ENCODE measurements at regions not wholly inside any gene's neighbourhood (a gene's known extent, or its start where the extent isn't known, plus 50 kb on each side); places are given as distances from the start of the nearest gene placed in this dataset.

DNA sequence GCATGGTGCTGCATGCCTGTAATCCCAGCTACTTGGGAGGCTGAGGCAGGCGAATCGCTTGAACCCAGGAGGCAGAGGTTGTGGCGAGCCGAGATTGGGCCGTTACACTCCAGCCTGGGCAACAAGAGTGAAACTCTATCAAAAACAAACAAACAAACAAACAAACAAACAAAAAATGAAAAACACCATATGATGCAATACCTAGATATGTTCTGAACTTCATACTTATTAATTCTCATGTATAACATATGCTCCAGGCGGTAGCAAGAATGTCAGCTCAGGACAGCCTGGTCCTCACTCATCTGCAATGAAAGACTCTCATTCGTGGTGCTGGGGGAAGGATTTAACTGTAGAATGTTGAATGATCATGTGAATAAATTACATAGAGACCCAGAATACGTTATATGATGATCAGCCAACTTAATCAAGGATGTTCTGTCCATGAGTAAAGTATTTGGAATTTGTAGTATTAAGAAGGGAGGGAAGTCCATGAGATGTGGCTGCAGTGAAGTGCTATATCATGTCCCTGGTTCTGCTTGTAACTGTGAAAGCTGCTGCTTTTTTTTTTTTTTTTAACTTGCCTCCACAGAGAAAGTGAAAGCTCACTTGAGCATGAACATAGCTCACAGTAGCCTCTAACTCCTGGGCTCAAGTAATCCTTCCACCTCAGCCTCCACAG is 206.8 kb downstream of the UQCRFS1 start:
- no peaks in the 10 kb centered on the region for H3K4me1 ChIP-seq
- no peak for DNase-seq
- 68% methylated on average over 8 of the region's 8 CpGs for WGBS (ENCODE audit: insufficient coverage, low coverage, low lambda C conversion rate, missing lambda C conversion rate)
- no peak for ATAC-seq
- no peak overlapping the region for H3K27ac ChIP-seq
- TF ChIP-seq, protein P1, sequence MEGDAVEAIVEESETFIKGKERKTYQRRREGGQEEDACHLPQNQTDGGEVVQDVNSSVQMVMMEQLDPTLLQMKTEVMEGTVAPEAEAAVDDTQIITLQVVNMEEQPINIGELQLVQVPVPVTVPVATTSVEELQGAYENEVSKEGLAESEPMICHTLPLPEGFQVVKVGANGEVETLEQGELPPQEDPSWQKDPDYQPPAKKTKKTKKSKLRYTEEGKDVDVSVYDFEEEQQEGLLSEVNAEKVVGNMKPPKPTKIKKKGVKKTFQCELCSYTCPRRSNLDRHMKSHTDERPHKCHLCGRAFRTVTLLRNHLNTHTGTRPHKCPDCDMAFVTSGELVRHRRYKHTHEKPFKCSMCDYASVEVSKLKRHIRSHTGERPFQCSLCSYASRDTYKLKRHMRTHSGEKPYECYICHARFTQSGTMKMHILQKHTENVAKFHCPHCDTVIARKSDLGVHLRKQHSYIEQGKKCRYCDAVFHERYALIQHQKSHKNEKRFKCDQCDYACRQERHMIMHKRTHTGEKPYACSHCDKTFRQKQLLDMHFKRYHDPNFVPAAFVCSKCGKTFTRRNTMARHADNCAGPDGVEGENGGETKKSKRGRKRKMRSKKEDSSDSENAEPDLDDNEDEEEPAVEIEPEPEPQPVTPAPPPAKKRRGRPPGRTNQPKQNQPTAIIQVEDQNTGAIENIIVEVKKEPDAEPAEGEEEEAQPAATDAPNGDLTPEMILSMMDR (IDR thresholded peaks at IDR 0.05) = no peak
- no peak for TF ChIP-seq POLR2A (IDR thresholded peaks at IDR 0.05)
- H3K36me3 ChIP-seq = no peaks in the 10 kb centered on the region
- H3K9me3 ChIP-seq = no peaks in the 10 kb centered on the region
- no peaks in the 10 kb centered on the region for H3K27me3 ChIP-seq
- no peak overlapping the region for H3K4me3 ChIP-seq
- intact Hi-C loops (cut with DNase I) = no loop called here

GRCh38 chr19:29004796-29005195 is 208.2 kb downstream of the UQCRFS1 start:
- no peak overlapping the region for H3K4me3 ChIP-seq
- intact Hi-C loops (cut with DNase I) = no loop called here
- TF ChIP-seq POLR2A (IDR thresholded peaks at IDR 0.05) = no peak
- TF ChIP-seq, protein P1 (IDR thresholded peaks at IDR 0.05) = no peak
- no peak for DNase-seq
- no peaks in the 10 kb centered on the region for H3K4me1 ChIP-seq
- no peaks in the 10 kb centered on the region for H3K9me3 ChIP-seq
- ATAC-seq = no peak
- WGBS (ENCODE audit: insufficient coverage, low coverage, low lambda C conversion rate, missing lambda C conversion rate) = 88% methylated on average over 6 of the region's 7 CpGs
- H3K36me3 ChIP-seq = no peaks in the 10 kb centered on the region
- no peak overlapping the region for H3K27ac ChIP-seq
- H3K27me3 ChIP-seq = no peaks in the 10 kb centered on the region

DNA sequence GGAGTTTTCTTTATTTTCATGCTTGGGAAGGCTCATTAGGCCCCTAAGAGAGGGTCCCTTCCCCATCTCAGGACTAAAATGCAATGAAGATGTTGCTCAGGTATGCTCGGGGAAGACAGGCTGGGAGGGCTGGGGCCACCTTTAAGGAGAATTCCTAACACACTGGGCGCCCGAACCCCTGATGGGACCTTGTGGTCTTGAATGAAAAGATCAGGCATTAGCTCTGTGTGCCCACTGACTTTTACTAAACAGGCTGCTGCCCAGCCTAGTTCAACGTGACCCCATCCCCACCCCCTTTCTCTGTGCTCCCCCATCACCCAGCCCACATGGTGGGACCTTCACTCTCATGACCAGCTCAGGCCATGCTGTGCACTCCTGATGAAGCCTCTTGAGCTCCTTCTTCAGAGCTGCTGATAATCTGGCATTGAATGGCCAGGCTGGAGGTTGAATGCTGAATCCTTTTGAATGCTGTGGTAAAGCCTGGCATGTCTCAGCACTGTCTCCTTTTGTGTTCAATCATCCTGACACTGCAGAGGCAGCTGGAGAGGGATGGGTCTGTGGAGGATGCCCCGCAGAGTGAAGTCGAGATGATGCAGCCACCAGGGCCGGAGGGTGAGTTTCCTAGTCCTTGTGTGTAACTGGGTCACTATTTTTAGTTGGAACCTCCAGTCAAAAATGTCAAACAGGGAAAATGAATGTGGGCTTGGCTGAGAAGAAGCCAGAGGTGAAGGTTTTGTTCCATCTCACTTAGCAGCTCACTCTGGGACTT is 209.1 kb downstream of the UQCRFS1 start:
- Histone ChIP-seq H3K27ac (no peak overlapping the region), H3K4me3 (no peak overlapping the region), H3K36me3 (no peaks in the 10 kb centered on the region), H3K9me3 (no peaks in the 10 kb centered on the region), H3K27me3 (no peaks in the 10 kb centered on the region), H3K4me1 (no peaks in the 10 kb centered on the region)
- no peak for TF ChIP-seq POLR2A (IDR thresholded peaks at IDR 0.05)
- TF ChIP-seq, protein P1 (IDR thresholded peaks at IDR 0.05) = no peak
- ATAC-seq (no peak), DNase-seq (no peak)
- intact Hi-C loops (cut with DNase I) = no loop called here
- 70% methylated on average over 4 of the region's 7 CpGs for WGBS (ENCODE audit: insufficient coverage, low coverage, low lambda C conversion rate, missing lambda C conversion rate)

- ATAC-seq (no peak), DNase-seq (no peak)
- 52% methylated on average over 5 of the region's 10 CpGs for WGBS (ENCODE audit: insufficient coverage, low coverage, low lambda C conversion rate, missing lambda C conversion rate)
- H3K27me3 ChIP-seq = no peaks in the 10 kb centered on the region
- no peak overlapping the region for H3K27ac ChIP-seq
- H3K4me3 ChIP-seq = no peak overlapping the region
- H3K9me3 ChIP-seq = no peaks in the 10 kb centered on the region
- no peaks in the 10 kb centered on the region for H3K36me3 ChIP-seq
- TF ChIP-seq, protein P1 (IDR thresholded peaks at IDR 0.05) = no peak
- no peak for TF ChIP-seq POLR2A (IDR thresholded peaks at IDR 0.05)
- no peaks in the 10 kb centered on the region for H3K4me1 ChIP-seq
- intact Hi-C loops (cut with DNase I) = no loop called here
Measured at GRCh38 chr19:29002336-29002735, 210.6 kb downstream of the UQCRFS1 start.
